K562 (cell line): ENCODE measurements at regions not wholly inside any gene's neighbourhood (a gene's known extent, or its start where the extent isn't known, plus 50 kb on each side); places are given as distances from the start of the nearest gene placed in this dataset.

Experiments
- ATAC-seq: fragments of 200-7000 bp; cut with Tn5 transposase; 3 replicates; pipeline ENCODE4 v1.9.1; 2020; ENCODE audit warnings: moderate library complexity
- BruUV-seq: library from RNA; stranded (reverse); fragments of 400-500 nt; replicated peaks from 2 replicates; lab custom pipeline; 2021; lab: Mats Ljungman, UMichigan
- CTCF ChIA-PET: fragments of 300-600 bp; formaldehyde crosslinking; extraction: SDS; loops from one replicate; lab custom pipeline; 2021; ENCODE audit warnings: low intra/inter-chr PET ratio; lab: Yijun Ruan, JAX
- POLR2A ChIA-PET: fragments of 300-600, 350-650 bp; sonication (Branson Sonifier 250); formaldehyde crosslinking; extraction: SDS; loops from one replicate; lab custom pipeline; 2021; ENCODE audit warnings: antibody characterized with exemption, inconsistent platforms; lab: Yijun Ruan, JAX
- DNase-seq, 4 experiments: peaks; one replicate each; pipeline versions ENCODE4 v3.0.0 to v3.0.0-alpha.2; 2011 to 2018; ENCODE audit warnings: low spot score in 3 of 4, mixed read lengths in 3 of 4; ENCODE audit errors: extremely low read depth in 1 of 4
- FAIRE-seq: peaks from 2 replicates; lab custom pipeline; 2011; peaks lifted over from hg19 to GRCh38; lab: Jason Lieb, UNC
- H2AFZ ChIP-seq: 2 replicates; pipeline ENCODE4 v1.6.0; 2011; ENCODE audit warnings: low read depth, low read length, control low read depth, inconsistent platforms
- H3K27ac ChIP-seq: fragments of 200-600 bp; 3 replicates; pipeline ENCODE4 v1.8.0; 2011; ENCODE audit warnings: low read depth, mild to moderate bottlenecking, control low read depth, inconsistent platforms, low read length, moderate library complexity, mixed read lengths; ENCODE audit errors: extremely low read depth
- H3K27me3 ChIP-seq, 2 experiments: fragments of 300-600 bp in 1 of 2; 2 replicates in 1 of 2; 3 replicates in 1 of 2; pipeline versions ENCODE4 v1.6.0 to v1.8.0; 2011; ENCODE audit warnings: inconsistent platforms in 2 of 2, low read length in 2 of 2, mild to moderate bottlenecking in 1 of 2, mixed read lengths in 1 of 2, moderate library complexity in 1 of 2; ENCODE audit not compliant: control insufficient read depth in 2 of 2, insufficient read depth in 2 of 2
- H3K36me3 ChIP-seq: fragments of 300-600 bp; 3 replicates; pipeline ENCODE4 v1.8.0; 2011; ENCODE audit warnings: mild to moderate bottlenecking, low read length, inconsistent platforms; ENCODE audit not compliant: control insufficient read depth, insufficient read depth
- H3K4me1 ChIP-seq, 2 experiments: fragments of 200-600 bp in 1 of 2; replicated peaks in 1 of 2; 2 replicates in 1 of 2; 3 replicates in 1 of 2; pipeline versions ENCODE4 v1.5.1 to v1.8.0; 2011; ENCODE audit warnings: inconsistent platforms in 2 of 2, low read length in 2 of 2, mild to moderate bottlenecking in 1 of 2, mixed read lengths in 1 of 2, moderate library complexity in 1 of 2; ENCODE audit not compliant: control insufficient read depth in 2 of 2, insufficient read depth in 2 of 2
- H3K4me2 ChIP-seq: 2 replicates; pipeline ENCODE4 v1.6.1; 2011; ENCODE audit warnings: low read length, control low read depth, inconsistent platforms, mixed read lengths; ENCODE audit not compliant: insufficient read depth
- H3K4me3 ChIP-seq: fragments of 200-600 bp; sonication (generic), shearing (Covaris generic); 2 replicates; pipeline ENCODE4 v1.5.1; 2016; ENCODE audit warnings: control low read depth, inconsistent platforms
- H3K79me2 ChIP-seq: fragments of 200-600 bp; 3 replicates; pipeline ENCODE4 v1.8.0; 2011; ENCODE audit warnings: low read length, inconsistent platforms; ENCODE audit not compliant: control insufficient read depth, insufficient read depth
- H3K9ac ChIP-seq, 2 experiments: 2 replicates each; pipeline versions ENCODE4 v1.6.0 to v1.6.1; 2011; ENCODE audit warnings: low read depth in 2 of 2, low read length in 2 of 2, control low read depth in 1 of 2, inconsistent platforms in 1 of 2, mild to moderate bottlenecking in 1 of 2, mixed read lengths in 1 of 2; ENCODE audit not compliant: insufficient read depth in 1 of 2
- H3K9me1 ChIP-seq: one replicate; pipeline ENCODE4 v1.6.0; 2011; ENCODE audit warnings: inconsistent platforms, mild to moderate bottlenecking, low read length, moderate library complexity; ENCODE audit not compliant: control insufficient read depth, insufficient read depth
- H3K9me3 ChIP-seq: replicated peaks from 2 replicates; pipeline ENCODE4 v1.5.1; 2011; ENCODE audit warnings: low read depth, low read length, inconsistent platforms; ENCODE audit not compliant: control insufficient read depth, insufficient read depth
- H4K20me1 ChIP-seq: replicated peaks from 2 replicates; pipeline ENCODE4 v1.6.1; 2011; ENCODE audit warnings: low read length, inconsistent platforms, mixed read lengths; ENCODE audit not compliant: control insufficient read depth, insufficient read depth
- EHMT2 ChIP-seq: fragments of 450-650 bp; IDR thresholded peaks from 2 replicates; pipeline ENCODE4 v1.6.1; 2018; ENCODE audit warnings: antibody characterized with exemption
- FOSL1 ChIP-seq: fragments of 200-800 bp; sonication (Bioruptor generic); conservative IDR thresholded peaks from 2 replicates; pipeline ENCODE4 v1.6.1; 2016; ENCODE audit warnings: missing genetic modification characterization, missing compliant biosample characterization
- NUFIP1 ChIP-seq: fragments of 450-650 bp; IDR thresholded peaks from 2 replicates; pipeline ENCODE4 v1.6.1; 2018; ENCODE audit not compliant: partially characterized antibody
- SNIP1 ChIP-seq: fragments of 450-650 bp; IDR thresholded peaks from 2 replicates; pipeline ENCODE4 v1.7.1; 2017; ENCODE audit warnings: low read depth, mild to moderate bottlenecking
- WGBS: fragments of 100-300 bp; shearing (Covaris generic); methylation state at CpG from one replicate; pipeline ENCODE4 v1.1.6; 2016; ENCODE audit warnings: low coverage, mixed read lengths; ENCODE audit not compliant: insufficient coverage; ENCODE audit errors: missing lambda C conversion rate; 5-methylcytosine and 5-hydroxymethylcytosine counted together
- in situ Hi-C: fragments of 300-500 bp; cut with MboI; formaldehyde crosslinking; loops from 4 replicates; pipeline ENCODE4 v1.15.0; 2018; ENCODE audit warnings: inconsistent platforms, mixed read lengths
- intact Hi-C: fragments of 100-400 bp; cut with micrococcal nuclease; formaldehyde crosslinking; loops from 2 replicates; pipeline ENCODE4 v1.14.2; 2022
- TF ChIP-seq, protein P1 (sequence below): IDR thresholded peaks from 2 replicates; pipeline ENCODE4 v1.6.1; 2012; ENCODE audit warnings: low read depth, low read length, improper control_type of control experiment, borderline replicate concordance
- TF ChIP-seq, protein P2 (sequence below): fragments of 250-450 bp; sonication (Bioruptor Pico); IDR thresholded peaks from 2 replicates; pipeline ENCODE4 v1.4.0; 2020; ENCODE audit warnings: mild to moderate bottlenecking, moderate library complexity, borderline replicate concordance
- TF ChIP-seq, protein P3 (sequence below), 2 experiments: fragments of 150-350 bp in 1 of 2; IDR thresholded peaks; 2 replicates each; pipeline ENCODE4 v1.6.1; 2012 to 2016; ENCODE audit warnings: low read depth in 2 of 2, low read length in 2 of 2, mild to moderate bottlenecking in 1 of 2, moderate library complexity in 1 of 2

DNA sequence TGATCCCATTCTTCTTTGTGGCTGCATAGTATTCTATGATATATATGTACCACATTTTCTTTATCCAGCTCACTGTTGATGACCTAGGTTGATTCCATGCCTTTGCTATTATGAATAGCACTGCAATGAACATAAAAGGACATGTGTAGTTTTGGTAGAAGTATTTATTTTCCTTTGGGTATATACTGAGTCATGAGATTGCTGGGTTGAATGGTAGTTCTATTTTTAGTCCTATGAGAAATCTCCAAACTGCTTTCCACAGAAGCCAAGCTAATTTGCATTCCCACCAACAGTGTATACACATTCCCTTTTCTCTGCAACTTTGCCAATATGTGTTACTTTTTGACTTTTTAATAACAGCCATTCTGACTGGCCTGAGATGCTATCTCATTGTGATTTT, 278.3 kb downstream of the PCDH18 start:
- H4K20me1 ChIP-seq, result no peaks in the 10 kb centered on the region
- TF ChIP-seq, protein P1, sequence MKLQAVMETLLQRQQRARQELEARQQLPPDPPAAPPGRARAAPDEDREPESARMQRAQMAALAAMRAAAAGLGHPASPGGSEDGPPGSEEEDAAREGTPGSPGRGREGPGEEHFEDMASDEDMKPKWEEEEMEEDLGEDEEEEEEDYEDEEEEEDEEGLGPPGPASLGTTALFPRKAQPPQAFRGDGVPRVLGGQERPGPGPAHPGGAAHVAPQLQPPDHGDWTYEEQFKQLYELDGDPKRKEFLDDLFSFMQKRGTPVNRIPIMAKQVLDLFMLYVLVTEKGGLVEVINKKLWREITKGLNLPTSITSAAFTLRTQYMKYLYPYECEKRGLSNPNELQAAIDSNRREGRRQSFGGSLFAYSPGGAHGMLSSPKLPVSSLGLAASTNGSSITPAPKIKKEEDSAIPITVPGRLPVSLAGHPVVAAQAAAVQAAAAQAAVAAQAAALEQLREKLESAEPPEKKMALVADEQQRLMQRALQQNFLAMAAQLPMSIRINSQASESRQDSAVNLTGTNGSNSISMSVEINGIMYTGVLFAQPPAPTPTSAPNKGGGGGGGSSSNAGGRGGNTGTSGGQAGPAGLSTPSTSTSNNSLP, result no peak
- no peaks in the 10 kb centered on the region for H3K36me3 ChIP-seq
- no peak overlapping the region for H3K4me2 ChIP-seq
- H3K27ac ChIP-seq, result no peak overlapping the region
- in situ Hi-C loops (no loop called here), intact Hi-C loops (no loop called here)
- H3K4me1 ChIP-seq, result no peaks in the 10 kb centered on the region
- H3K9me1 ChIP-seq, result no peaks in the 10 kb centered on the region
- H3K27me3 ChIP-seq, result no peaks in the 10 kb centered on the region
- ChIA-PET POLR2A (no interaction called here), CTCF (no interaction called here)
- no peak overlapping the region for H2AFZ ChIP-seq
- no peaks in the 10 kb centered on the region for H3K79me2 ChIP-seq
- H3K9ac ChIP-seq, result no peak overlapping the region
- ATAC-seq, result no peak
- no TSS peak for BruUV-seq
- no peak overlapping the region for H3K4me3 ChIP-seq
- FAIRE-seq, result no peak
- H3K9me3 ChIP-seq, result no peaks in the 10 kb centered on the region
- no peak for DNase-seq

DNA sequence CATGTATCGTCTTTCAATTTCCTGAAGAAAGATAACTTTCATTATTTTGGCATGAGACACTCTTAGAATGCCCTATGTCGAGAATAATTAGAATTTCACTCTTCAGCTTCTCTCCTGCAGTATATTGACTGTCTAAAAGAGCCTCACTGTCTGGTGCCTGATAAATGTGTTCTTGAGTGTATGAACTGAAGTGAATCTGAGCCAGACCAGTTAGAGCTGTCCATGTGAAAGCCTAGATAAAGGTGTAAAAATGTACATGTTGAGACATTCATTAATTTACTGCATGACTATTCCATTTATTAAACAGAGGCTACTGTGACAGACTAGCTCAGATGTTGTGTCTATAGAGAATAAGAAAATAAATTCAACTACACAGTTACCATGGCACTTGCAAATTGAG, 283.2 kb downstream of the PCDH18 start:
- H3K79me2 ChIP-seq, result no peaks in the 10 kb centered on the region
- H3K4me1 ChIP-seq, result no peaks in the 10 kb centered on the region
- H2AFZ ChIP-seq, result no peak overlapping the region
- no peak overlapping the region for H3K4me3 ChIP-seq
- ChIA-PET POLR2A (no interaction called here), CTCF (no interaction called here)
- FAIRE-seq (no peak), DNase-seq (no peak), ATAC-seq (no peak)
- H3K36me3 ChIP-seq, result no peaks in the 10 kb centered on the region
- no peak overlapping the region for H3K27ac ChIP-seq
- BruUV-seq, result no TSS peak
- WGBS, result 0% methylated on average over 2 of the region's 2 CpGs
- H3K4me2 ChIP-seq, result no peak overlapping the region
- no peaks in the 10 kb centered on the region for H4K20me1 ChIP-seq
- no peaks in the 10 kb centered on the region for H3K27me3 ChIP-seq
- intact Hi-C loops (no loop called here), in situ Hi-C loops (no loop called here)
- no peaks in the 10 kb centered on the region; the same call in 1 of the 2 replicates for H3K9me3 ChIP-seq
- no peaks in the 10 kb centered on the region for H3K9me1 ChIP-seq
- no peak overlapping the region for H3K9ac ChIP-seq
- TF ChIP-seq FOSL1 (no peak), EHMT2 (no peak), SNIP1 (no peak), NUFIP1 (no peak)
- TF ChIP-seq, protein P2, sequence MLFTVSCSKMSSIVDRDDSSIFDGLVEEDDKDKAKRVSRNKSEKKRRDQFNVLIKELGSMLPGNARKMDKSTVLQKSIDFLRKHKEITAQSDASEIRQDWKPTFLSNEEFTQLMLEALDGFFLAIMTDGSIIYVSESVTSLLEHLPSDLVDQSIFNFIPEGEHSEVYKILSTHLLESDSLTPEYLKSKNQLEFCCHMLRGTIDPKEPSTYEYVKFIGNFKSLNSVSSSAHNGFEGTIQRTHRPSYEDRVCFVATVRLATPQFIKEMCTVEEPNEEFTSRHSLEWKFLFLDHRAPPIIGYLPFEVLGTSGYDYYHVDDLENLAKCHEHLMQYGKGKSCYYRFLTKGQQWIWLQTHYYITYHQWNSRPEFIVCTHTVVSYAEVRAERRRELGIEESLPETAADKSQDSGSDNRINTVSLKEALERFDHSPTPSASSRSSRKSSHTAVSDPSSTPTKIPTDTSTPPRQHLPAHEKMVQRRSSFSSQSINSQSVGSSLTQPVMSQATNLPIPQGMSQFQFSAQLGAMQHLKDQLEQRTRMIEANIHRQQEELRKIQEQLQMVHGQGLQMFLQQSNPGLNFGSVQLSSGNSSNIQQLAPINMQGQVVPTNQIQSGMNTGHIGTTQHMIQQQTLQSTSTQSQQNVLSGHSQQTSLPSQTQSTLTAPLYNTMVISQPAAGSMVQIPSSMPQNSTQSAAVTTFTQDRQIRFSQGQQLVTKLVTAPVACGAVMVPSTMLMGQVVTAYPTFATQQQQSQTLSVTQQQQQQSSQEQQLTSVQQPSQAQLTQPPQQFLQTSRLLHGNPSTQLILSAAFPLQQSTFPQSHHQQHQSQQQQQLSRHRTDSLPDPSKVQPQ (CRISPR knock-in tag), result no peak
- TF ChIP-seq, protein P3, sequence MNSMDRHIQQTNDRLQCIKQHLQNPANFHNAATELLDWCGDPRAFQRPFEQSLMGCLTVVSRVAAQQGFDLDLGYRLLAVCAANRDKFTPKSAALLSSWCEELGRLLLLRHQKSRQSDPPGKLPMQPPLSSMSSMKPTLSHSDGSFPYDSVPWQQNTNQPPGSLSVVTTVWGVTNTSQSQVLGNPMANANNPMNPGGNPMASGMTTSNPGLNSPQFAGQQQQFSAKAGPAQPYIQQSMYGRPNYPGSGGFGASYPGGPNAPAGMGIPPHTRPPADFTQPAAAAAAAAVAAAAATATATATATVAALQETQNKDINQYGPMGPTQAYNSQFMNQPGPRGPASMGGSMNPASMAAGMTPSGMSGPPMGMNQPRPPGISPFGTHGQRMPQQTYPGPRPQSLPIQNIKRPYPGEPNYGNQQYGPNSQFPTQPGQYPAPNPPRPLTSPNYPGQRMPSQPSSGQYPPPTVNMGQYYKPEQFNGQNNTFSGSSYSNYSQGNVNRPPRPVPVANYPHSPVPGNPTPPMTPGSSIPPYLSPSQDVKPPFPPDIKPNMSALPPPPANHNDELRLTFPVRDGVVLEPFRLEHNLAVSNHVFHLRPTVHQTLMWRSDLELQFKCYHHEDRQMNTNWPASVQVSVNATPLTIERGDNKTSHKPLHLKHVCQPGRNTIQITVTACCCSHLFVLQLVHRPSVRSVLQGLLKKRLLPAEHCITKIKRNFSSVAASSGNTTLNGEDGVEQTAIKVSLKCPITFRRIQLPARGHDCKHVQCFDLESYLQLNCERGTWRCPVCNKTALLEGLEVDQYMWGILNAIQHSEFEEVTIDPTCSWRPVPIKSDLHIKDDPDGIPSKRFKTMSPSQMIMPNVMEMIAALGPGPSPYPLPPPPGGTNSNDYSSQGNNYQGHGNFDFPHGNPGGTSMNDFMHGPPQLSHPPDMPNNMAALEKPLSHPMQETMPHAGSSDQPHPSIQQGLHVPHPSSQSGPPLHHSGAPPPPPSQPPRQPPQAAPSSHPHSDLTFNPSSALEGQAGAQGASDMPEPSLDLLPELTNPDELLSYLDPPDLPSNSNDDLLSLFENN (IDR thresholded peaks at IDR 0.05; ENCODE audit: low read depth in 2 of 2, low read length in 2 of 2), result no peak
